GM10248 (cell line): ENCODE measurements at regions not wholly inside any gene's neighbourhood (a gene's known extent, or its start where the extent isn't known, plus 50 kb on each side); places are given as distances from the start of the nearest gene placed in this dataset.
"Not testable (repeated sequence)": the region's sequence is repeated elsewhere in the genome, so short reads cannot be mapped to it uniquely, and the experiment has no call there.

ENCODE experiments used
- CTCF ChIA-PET: fragments of 300-600 bp; sonication (Branson Sonifier 250); formaldehyde crosslinking; extraction: SDS; loops from one replicate; lab custom pipeline; 2021; ENCODE audit warnings: antibody characterized with exemption; lab: Yijun Ruan, JAX
- POLR2A ChIA-PET: fragments of 350-650 bp; sonication (Branson Sonifier 250); formaldehyde crosslinking; extraction: SDS; loops from one replicate; lab custom pipeline; 2020; ENCODE audit warnings: antibody characterized with exemption; lab: Yijun Ruan, JAX
- DNase-seq: peaks from one replicate; pipeline ENCODE4 v3.0.0; 2012; ENCODE audit errors: extremely low spot score
- CTCF ChIP-seq: IDR thresholded peaks from 2 replicates; pipeline ENCODE4 v1.5.1; 2012; ENCODE audit warnings: mild to moderate bottlenecking, low read depth; ENCODE audit errors: extremely low read depth, missing control alignments, control extremely low read depth

GRCh38 chr2:39922679-39923405 is 143.8 kb upstream of the THUMPD2 start:
- ChIA-PET CTCF (interaction anchor here (1.0 to 1.5 kb wide), 4 partner anchors 9 to 635 kb away, joined by 3 to 4 read pairs (median 4); no protein-coding TSS in a partner anchor), POLR2A (no interaction called here)
- no peak for TF ChIP-seq CTCF
- no peak for DNase-seq

GRCh38 chr2:39920307-39920801 is 141.3 kb upstream of the THUMPD2 start:
- POLR2A ChIA-PET = no interaction called here
- no peak for DNase-seq
- no peak for TF ChIP-seq CTCF
- CTCF ChIA-PET = interaction anchor here (0.8 to 1.3 kb wide), 2 partner anchors 9 to 11 kb away, joined by 3 read pairs; no protein-coding TSS in a partner anchor

GRCh38 chr2:39919511-39920306 is 140.7 kb upstream of the THUMPD2 start:
- TF ChIP-seq CTCF = no peak
- POLR2A ChIA-PET = no interaction called here
- no peak for DNase-seq
- CTCF ChIA-PET = interaction anchor here (0.8 to 1.3 kb wide), 2 partner anchors 8 to 12 kb away, joined by 3 read pairs; no protein-coding TSS in a partner anchor

- CTCF ChIA-PET = interaction anchor here (1.0 kb wide), 1 partner anchor 637 kb away, joined by 3 read pairs; no protein-coding TSS in a partner anchor
- no peak for TF ChIP-seq CTCF
- DNase-seq = no peak
- POLR2A ChIA-PET = no interaction called here
Observed at GRCh38 chr2:39918886-39919285, 139.8 kb upstream of the THUMPD2 start.

GRCh38 chr2:39917371-39917770 is 138.3 kb upstream of the THUMPD2 start:
- DNase-seq, POLR2A ChIA-PET: not testable (repeated sequence)

GRCh38 chr2:39914949-39915348 is 135.9 kb upstream of the THUMPD2 start:
- TF ChIP-seq CTCF = no peak
- DNase-seq = no peak
- ChIA-PET CTCF (interaction anchor here (0.8 to 2.6 kb wide), 5 partner anchors 10 to 1868 kb away, joined by 3 to 95 read pairs (median 5); no protein-coding TSS in a partner anchor), POLR2A (no interaction called here)

More at GRCh38 chr2:39917371-39917770, 138.3 kb upstream of the THUMPD2 start:
- CTCF ChIA-PET = interaction anchor here (2.1 kb wide), 1 partner anchor 638 kb away, joined by 5 read pairs; no protein-coding TSS in a partner anchor
